Activated CD8-positive, alpha-beta memory T cell treated with anti-CD3 and anti-CD28 coated beads, Interleukin-2, amount 50 U/mL, for 24 hours (primary cell): ENCODE measurements at regions not wholly inside any gene's neighbourhood (a gene's known extent, or its start where the extent isn't known, plus 50 kb on each side); places are given as distances from the start of the nearest gene placed in this dataset.
"Not testable (repeated sequence)": the region's sequence is repeated elsewhere in the genome, so short reads cannot be mapped to it uniquely, and the experiment has no call there.

Experiments
- DNase-seq: peaks from one replicate; pipeline ENCODE4 v3.0.0-alpha.2; 2020; ENCODE audit errors: extremely low read depth

DNA sequence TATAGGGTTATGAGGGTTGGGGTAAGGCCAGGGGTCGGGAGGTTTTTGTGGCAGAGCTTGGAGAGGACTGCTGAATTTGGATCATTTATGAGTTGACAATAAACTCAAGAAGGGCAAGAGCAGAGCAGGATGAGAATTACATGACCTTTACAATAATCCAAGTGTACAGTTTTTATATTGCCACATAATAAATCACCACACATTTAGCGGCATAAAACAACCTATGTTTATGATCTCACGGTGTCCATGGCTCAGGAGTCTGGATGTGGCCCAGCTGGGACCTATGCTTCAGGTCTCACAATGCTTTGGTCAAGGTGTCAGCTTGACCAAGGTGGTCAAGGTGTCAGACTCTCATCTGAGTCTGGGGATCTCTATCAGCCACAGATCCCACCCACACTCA is 118.3 kb upstream of the WSCD1 start:
- no peak for DNase-seq

DNA sequence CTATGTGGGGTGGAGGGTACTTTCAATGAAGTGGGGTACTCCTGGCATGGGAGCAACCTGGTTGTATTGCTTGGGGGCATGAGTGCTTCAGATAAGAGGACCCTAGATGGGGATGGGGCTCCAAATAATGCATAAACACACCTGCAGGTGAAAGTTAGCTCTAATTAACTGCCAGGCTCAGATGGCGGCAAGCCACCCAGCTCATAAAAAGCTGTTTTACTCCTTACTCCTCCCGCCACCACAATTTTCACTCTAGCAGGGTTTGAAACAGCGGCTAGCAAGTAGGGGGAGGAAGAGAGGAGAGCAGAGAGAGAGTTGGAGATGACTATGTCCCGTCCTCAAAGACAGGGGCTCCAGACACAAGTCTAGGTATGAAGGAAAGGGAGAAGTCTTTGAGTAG is 117.7 kb upstream of the WSCD1 start:
- no peak for DNase-seq

DNA sequence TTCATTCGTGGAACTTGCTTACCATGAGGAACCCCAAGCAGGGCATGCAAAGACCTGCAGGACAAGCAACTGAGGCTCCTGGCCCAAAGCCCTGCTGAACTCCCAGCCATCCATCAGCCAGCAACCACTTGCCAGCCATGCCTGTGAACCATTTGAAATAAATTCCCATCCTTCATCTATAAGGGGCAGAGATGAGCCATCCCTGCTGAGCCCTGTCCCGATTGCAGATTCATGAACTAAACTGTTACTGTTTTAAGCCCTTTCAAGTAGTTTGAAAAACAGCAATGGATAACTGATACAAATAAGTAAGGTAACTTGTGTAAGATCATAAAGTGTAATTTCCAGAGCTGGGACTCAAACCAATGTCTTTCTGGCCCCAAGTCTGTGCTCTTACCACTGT is 114.4 kb upstream of the WSCD1 start:
- DNase-seq: no peak

DNA sequence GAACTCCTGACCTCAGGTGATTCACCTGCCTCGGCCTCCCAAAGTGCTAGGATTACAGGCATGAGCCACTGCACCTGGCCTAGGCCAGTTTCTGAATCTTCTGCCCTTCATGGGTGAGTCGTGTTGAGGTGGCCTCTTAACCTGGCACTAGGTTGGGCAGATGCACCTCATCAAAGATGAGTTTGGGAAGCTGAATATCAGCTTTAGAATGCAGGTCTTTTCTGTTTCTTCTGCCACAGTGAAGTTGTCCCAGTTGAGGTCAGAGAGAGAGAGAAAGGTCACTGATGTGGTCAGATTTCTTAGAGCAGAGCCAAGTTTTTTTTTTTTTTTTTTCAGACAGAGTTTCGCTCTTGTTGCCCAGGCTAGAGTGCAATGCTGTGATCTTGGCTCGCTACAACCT is 111.3 kb upstream of the WSCD1 start:
- DNase-seq: no peak

DNA sequence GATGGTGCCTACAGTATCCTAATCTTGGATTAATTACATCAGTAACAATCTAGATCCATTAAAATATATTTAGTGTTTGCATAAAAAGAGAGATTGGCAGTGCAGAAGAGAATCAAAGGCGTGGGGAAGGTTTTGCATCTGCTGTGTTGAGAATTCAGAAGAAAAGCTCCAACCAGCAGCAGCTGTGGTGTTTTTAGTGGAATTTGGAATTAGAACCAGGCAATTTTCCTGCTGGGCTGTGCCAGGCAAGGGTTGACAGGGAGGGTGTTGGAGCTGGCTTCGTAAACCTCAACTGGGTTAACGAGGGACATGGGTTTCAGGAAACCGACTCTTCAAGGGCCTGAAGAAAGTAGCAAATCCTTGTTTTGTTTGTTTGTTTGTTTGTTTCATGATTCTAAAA is 107.8 kb upstream of the WSCD1 start:
- DNase-seq: no peak

DNA sequence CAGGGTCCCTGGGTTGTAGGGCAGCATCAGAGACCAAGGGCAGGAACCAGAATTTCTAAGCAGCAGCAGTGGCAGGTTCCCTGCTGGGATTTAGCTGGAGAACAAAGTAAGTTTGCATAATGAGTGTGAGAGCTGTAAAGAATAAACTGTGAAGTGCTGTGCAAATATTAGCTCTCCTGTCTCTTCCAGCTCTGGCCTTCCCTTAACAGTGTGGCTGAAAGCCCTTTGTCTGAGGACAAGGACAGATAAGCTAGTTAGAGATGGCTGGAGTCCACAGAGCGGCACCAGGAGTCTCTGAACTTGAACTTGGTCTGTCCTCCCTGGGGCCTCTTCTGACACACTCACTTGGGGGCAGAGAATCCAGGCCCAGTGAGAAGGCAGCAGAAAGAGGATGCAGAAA is 98.2 kb upstream of the WSCD1 start:
- no peak for DNase-seq

DNA sequence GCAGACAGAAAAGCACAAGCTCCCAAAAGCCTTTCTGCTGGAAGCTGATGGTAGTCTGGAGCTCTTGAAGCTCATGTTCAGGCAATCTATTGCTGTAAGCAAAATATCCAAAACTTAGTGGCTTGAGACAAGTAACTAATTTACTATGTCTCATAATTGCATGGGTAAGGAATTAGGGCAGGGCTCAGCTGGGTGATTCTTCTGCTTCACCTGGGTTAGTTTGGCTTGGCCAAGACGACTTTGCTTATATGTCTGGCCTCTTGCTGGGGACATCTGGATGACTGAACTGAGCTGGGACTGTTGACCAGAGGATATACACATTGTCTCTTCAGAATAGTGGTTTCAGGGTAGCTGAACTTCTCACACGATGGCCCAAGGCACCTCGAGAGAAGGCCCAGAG is 96.8 kb upstream of the WSCD1 start:
- no peak for DNase-seq

DNA sequence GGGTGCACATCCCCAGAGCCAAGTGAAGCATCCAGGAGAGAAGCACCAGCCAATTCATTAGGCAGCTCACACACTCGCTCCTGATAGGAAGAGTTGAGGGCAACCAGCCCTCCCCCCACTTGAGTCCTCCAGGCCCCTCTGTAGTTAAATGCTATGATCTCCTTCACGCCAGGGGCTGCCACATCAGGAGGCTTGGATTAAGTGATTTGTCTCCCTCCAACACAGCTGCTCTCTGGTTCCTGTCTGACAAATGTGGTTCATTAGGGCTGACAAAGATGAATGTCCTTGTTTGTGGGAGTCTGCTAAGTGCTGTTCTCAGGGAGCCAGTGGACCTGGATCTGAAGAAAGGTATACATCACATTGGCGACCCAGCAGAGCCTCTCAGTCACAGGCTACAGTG is 94.5 kb upstream of the WSCD1 start:
- DNase-seq: no peak

DNA sequence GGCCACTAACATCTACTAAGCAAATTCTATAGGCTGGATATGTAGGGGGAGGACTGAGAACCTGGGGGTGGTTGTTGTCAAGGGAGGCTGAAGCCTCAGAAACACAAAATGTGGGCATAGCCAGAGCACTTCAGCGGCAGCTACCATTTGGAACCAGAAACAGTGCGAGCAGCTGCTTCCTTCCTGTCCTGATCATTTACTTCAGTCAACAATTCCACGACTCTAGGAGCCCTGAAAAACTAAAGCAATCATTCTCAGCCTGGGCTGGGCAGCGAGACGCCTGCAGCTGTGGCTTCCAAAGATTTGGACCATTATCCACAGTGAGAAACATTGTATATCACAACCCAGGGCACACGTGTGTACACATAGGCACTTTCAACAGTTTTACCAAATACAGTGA is 93.9 kb upstream of the WSCD1 start:
- no peak for DNase-seq

DNA sequence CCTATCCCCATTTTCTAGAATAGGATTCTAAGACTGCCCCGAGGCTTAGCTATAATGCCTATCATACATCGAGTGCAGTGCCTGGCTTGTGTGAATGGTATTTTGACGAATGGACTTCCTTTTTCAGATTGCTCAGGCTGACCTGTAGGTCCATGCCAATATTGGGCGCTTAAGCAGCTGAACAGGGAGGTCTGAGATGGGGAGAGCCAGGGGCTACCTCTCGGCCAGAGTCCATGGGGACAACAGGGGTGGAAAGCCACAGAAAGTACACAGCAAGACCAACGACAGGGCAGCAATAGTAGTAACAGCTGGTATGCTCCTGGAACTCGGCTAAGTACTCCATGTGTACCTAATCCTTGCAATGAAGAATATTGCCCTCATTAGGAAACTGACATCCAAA is 91.7 kb upstream of the WSCD1 start:
- no peak for DNase-seq

DNA sequence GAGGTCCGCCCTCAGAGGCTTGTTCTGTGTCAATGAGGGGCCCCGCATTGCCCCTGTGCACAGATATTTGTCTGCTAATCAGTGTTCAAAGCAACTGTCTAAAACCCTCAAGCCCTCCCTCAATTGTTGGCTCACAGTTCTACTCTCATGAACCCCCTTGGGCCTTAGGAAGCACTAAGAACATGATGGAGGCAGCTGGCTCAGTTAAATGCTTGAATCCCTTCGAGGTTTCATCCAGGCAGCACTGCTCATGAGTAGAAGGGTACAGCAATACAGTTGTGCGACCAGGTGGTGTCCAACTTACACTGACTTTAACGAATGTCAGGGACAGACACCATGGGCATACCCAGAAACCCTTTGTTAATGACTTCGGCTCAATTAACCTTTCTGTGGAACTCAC is 89.2 kb upstream of the WSCD1 start:
- no peak for DNase-seq

DNA sequence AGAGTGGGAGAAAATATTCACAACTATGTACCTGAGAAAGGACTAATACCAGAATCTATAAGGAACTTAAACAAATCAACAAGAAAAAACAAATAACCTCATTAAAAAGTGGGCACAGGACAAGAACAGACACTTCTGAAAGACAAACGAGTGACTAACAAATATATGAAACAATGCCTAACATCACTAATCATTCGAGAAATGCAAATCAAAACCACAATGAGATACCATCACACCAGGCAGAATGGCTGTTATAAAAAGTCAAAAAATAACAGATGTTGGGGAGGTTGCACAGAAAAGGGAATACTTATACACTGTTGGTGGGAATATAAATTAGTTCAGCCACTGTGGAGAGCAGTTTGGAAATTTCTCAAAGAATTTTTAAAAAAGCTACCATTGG is 83.5 kb upstream of the WSCD1 start:
- DNase-seq: no peak

DNA sequence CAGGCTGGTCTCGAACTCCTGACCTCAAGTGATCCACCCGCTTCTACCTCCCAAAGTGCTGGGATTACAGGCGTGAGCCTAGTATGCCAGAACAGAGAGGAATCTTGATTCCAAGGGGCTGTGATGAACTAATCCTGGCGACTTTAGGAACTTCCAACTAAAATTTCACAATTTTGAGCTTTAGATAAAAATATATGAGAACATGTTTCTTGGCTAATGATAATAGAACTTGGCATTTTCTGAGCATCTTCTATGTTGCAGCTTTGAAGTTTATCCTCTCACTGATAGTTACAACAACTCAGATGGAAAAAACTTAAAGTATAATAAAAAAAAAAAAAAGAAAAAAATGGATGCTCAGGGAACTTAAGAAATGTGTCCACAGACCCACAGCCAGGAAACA is 69.8 kb upstream of the WSCD1 start:
- DNase-seq: no peak

DNA sequence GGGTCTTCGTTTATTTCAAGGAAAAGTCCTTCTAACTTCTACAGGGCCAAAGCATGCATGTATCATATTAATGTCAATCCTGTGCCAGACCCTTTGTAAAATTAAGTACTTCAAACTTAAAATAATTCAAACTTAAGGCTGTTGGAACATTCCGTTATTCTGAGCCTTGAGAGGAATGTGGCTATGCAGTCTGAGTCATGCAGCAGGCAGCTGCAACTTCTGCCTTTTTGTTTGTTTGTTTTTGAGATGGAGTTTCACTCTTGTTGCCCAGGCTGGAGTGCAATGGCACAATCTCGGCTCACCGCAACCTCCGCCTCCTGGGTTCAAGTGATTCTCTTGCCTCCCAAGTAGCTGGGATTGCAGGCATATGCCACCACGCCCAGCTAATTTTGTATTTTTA is 67.0 kb upstream of the WSCD1 start:
- DNase-seq: not testable (repeated sequence)

DNA sequence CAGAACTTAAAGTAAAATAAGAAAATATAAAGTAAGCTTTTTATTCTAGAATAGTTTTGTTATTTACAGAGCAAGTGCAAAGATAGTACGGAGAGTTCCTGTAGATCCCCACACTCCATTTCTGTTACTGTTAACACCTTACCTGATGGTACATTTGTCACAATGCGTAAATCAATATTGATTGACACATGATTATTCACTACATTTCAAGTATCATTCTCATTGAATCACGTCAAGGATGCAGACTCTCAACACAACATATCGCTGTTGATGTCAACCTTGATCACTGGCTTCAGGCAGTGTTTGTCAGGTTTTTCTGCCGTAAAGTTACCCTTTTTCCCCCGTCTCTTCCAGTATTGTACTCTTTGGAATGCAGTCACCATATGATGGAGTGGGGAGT is 64.2 kb upstream of the WSCD1 start:
- no peak for DNase-seq

DNA sequence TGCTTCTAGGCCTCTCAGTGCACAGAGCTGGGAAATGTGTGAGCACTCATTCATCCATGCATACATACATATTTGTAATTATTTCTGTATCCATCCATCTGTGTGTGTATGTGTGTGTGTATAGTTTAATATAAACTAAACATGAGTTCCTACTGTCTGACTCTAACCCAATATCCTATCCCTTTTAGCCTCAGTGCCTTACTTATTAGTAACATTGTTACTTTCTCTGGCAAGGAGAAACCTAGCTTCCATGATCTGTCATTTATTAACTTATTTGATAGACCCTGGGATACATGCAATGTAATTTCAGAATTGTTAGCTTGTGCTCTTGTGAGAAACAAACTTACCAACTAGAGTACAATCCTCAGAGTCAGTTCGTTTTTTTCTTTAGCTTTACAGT is 59.0 kb upstream of the WSCD1 start:
- no peak for DNase-seq

DNA sequence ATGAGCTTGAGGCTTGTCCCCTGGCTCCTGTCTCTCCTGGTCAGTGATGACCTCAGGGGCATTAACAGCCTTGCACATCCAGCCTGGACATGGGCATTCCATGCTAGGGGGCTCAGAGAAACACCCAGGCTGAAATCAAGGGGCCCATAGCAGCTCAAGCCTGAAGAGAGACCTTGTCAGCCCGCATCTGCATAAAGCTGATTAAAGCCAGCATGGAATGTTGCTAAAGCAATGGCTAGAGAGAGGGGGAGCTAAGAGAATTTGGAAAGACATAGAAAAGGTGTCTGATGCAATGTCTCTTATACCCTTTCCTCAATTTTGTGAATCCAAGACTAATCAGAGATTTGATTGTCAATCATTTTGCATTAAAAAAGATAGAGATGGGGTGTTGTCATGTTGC is 51.4 kb upstream of the WSCD1 start:
- DNase-seq: no peak

DNA sequence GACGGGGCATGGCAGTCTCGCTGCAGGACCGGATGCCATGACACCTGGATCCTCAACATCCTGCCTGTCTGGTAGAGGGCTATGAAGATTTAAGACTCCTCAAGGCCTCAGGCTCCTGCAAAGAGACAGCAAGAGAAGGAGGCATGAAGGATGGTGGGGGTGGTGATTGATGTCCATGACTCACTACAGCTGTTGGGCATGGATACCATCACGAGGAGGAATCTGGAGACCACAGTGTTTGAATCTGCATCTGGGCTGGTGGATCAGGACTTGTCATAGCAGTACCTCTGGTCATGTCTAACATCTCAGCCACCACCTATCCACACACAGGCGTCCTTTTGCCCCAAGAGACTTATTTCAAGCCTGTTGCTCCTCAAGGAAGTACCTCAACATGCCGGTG is 50.2 kb upstream of the WSCD1 start:
- DNase-seq: no peak

DNA sequence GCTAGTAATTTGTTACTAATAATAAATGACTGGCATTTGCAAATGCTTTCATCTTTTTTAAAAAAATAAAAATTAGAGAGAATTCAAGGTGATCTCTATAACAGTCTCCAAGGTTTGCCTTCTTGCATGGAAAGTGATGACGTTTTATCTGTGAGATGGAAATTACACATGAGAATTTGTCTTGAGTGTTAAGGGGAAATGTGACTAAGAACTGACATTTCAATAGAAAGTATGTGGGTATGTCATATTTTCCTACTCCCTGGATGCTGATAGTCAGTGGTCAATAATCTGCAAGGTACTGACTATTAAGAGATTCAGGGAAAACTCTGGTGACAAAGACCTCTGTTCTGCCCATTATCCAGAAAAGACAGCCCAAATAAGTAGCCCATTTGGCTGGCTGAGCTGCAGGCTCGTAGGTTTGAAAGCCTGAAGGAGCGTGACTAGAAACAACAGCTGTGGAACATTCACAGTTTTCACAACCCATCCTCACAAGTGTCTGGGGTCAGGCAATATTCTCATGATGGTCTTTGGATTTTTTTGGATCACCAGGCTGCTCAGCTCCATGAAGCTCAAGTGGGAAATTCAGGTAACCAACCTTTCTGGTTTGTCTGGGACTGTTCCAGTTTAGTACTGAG is 49.7 kb upstream of the WSCD1 start:
- no peak for DNase-seq
